Parathyroid adenoma (tissue), 2 donors: ENCODE measurements at regions not wholly inside any gene's neighbourhood (a gene's known extent, or its start where the extent isn't known, plus 50 kb on each side); places are given as distances from the start of the nearest gene placed in this dataset.

Experiments used
- H2AFZ ChIP-seq: fragments of 300-600 bp; sonication (generic); one replicate; pipeline ENCODE4 v1.7.0; 2017; ENCODE audit warnings: antibody characterized with exemption, mild to moderate bottlenecking
- H3K27ac ChIP-seq: fragments of 300-600 bp; sonication (generic); one replicate; pipeline ENCODE4 v1.7.0; 2017
- H3K27me3 ChIP-seq: fragments of 300-600 bp; sonication (generic); one replicate; pipeline ENCODE4 v1.7.0; 2017; ENCODE audit warnings: low read length; ENCODE audit not compliant: control insufficient read depth, insufficient read depth
- H3K36me3 ChIP-seq: fragments of 300-600 bp; sonication (generic); one replicate; pipeline ENCODE4 v1.7.0; 2017; ENCODE audit warnings: low read length; ENCODE audit not compliant: control insufficient read depth, insufficient read depth
- H3K4me1 ChIP-seq: fragments of 300-600 bp; sonication (generic); one replicate; pipeline ENCODE4 v1.7.0; 2017; ENCODE audit warnings: control low read depth
- H3K4me2 ChIP-seq: fragments of 300-600 bp; sonication (generic); one replicate; pipeline ENCODE4 v1.7.0; 2017; ENCODE audit warnings: low read length
- H3K4me3 ChIP-seq: fragments of 300-600 bp; sonication (generic); one replicate; pipeline ENCODE4 v1.7.0; 2017; ENCODE audit warnings: low read depth, low read length
- H3K79me2 ChIP-seq: fragments of 300-600 bp; sonication (generic); one replicate; pipeline ENCODE4 v1.7.0; 2017; ENCODE audit warnings: control low read depth
- H3K9ac ChIP-seq: fragments of 300-600 bp; sonication (generic); one replicate; pipeline ENCODE4 v1.7.0; 2017; ENCODE audit warnings: mild to moderate bottlenecking
- H3K9me3 ChIP-seq: fragments of 300-600 bp; sonication (generic); one replicate; pipeline ENCODE4 v1.7.0; 2017; ENCODE audit warnings: low read length; ENCODE audit not compliant: control insufficient read depth
- TF ChIP-seq, protein P1 (sequence below): fragments of 300-600 bp; sonication (generic); IDR thresholded peaks from one replicate; pipeline ENCODE4 v1.7.0; 2017; ENCODE audit warnings: antibody characterized with exemption, mild to moderate bottlenecking
- donor health status: primary hyperparathyroidism.

DNA sequence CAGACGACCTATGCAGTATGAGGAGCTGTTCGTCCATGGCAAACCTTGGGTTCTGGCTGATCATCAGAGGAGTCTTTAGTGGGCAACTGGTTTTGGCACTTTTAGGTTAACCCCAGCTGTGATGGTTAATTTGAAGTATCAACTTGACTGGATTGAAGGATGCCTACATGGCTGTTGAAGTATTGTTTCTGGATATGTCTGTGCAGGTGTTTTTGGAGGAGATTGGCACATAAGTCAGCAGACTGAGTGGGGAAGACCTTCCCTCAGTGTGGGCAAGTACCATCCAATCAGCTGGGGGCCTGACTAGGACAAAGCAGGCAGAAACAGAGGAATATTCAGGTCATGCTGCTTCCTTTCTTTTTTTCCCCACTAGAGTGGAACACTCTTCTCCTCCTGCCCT, 284.1 kb downstream of the NFKBIZ start:
- Histone ChIP-seq H3K27ac (no peak overlapping the region), H3K4me3 (no peak overlapping the region), H3K36me3 (no peaks in the 10 kb centered on the region), H3K4me1 (no peaks in the 10 kb centered on the region), H3K4me2 (no peak overlapping the region), H3K9ac (no peak overlapping the region), H3K79me2 (no peaks in the 10 kb centered on the region), H2AFZ (no peak overlapping the region), H3K9me3 (no peaks in the 10 kb centered on the region), H3K27me3 (no peaks in the 10 kb centered on the region)
- TF ChIP-seq, protein P1, sequence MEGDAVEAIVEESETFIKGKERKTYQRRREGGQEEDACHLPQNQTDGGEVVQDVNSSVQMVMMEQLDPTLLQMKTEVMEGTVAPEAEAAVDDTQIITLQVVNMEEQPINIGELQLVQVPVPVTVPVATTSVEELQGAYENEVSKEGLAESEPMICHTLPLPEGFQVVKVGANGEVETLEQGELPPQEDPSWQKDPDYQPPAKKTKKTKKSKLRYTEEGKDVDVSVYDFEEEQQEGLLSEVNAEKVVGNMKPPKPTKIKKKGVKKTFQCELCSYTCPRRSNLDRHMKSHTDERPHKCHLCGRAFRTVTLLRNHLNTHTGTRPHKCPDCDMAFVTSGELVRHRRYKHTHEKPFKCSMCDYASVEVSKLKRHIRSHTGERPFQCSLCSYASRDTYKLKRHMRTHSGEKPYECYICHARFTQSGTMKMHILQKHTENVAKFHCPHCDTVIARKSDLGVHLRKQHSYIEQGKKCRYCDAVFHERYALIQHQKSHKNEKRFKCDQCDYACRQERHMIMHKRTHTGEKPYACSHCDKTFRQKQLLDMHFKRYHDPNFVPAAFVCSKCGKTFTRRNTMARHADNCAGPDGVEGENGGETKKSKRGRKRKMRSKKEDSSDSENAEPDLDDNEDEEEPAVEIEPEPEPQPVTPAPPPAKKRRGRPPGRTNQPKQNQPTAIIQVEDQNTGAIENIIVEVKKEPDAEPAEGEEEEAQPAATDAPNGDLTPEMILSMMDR: no peak

DNA sequence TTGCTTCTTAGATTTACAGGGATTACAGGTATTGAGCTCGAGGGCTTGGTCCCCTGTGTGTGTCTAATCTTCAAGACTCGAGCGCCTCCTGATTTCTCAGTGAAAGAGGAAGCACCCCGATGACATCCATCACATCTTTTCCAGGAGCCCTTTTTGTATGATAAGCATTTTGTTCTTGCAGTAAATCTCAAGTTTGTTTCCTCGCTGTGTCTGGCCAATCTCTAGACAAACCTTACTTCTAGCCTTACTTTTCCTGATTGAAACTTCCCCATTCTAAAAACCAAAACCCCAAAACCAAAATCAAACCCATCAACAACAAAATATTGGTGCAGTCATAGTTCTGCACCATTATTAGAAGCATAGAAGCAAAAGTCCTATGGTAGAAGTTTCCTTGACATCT, 286.0 kb downstream of the NFKBIZ start:
- Histone ChIP-seq H3K36me3 (no peaks in the 10 kb centered on the region), H3K9me3 (no peaks in the 10 kb centered on the region), H3K79me2 (no peaks in the 10 kb centered on the region), H2AFZ (no peak overlapping the region), H3K9ac (no peak overlapping the region), H3K4me3 (no peak overlapping the region), H3K27ac (no peak overlapping the region), H3K27me3 (no peaks in the 10 kb centered on the region), H3K4me2 (no peak overlapping the region), H3K4me1 (no peaks in the 10 kb centered on the region)
- TF ChIP-seq, protein P1: no peak

DNA sequence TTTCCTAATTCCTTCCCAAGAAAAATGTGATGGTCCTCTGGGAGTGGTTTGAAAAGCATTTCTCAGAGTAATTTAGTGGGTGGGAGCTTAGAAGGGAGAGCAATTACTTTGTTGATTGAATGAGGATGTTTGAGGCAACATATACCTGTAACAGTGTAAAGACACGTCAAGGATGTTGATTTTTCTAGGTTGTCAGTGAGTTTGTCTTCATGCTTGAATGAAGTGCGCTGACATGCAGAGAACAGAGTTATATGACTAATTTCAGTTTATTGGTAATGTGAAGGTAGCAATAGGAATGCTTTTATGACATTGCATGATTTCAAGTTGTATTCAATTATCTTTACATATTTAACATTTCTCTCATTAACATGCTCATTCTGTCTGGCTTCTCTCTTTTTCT, 286.9 kb downstream of the NFKBIZ start:
- Histone ChIP-seq H3K79me2 (no peaks in the 10 kb centered on the region), H3K36me3 (no peaks in the 10 kb centered on the region), H3K4me1 (no peaks in the 10 kb centered on the region), H3K27ac (no peak overlapping the region), H3K27me3 (no peaks in the 10 kb centered on the region), H3K4me3 (no peak overlapping the region), H2AFZ (no peak overlapping the region), H3K4me2 (no peak overlapping the region), H3K9me3 (no peaks in the 10 kb centered on the region), H3K9ac (no peak overlapping the region)
- TF ChIP-seq, protein P1: no peak

DNA sequence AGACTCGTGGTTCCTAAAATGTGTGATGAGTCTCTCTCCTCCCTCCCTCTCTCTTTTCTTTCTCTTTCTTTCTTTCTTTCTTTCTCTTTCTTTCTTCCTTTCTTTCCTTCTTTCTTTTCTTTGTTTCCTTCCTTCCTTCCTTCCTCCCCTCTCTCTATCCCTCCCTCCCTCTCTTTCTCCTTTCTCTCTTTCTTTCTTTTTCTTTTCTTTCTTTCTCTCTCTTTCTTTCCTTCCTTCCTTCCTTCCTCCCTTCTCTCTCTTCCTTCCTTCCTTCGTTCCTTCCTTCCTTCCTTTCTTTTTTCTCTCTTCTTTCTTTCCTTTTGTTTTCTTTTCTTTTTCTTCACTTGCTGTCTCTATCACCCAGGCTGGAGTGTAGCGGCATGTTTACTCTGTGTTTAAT, 290.8 kb downstream of the NFKBIZ start:
- Histone ChIP-seq H3K4me1 (no peaks in the 10 kb centered on the region), H3K27ac (no peak overlapping the region), H2AFZ (no peak overlapping the region), H3K9me3 (no peaks in the 10 kb centered on the region), H3K79me2 (no peaks in the 10 kb centered on the region), H3K4me3 (no peak overlapping the region), H3K9ac (no peak overlapping the region), H3K36me3 (no peaks in the 10 kb centered on the region), H3K4me2 (no peak overlapping the region), H3K27me3 (no peaks in the 10 kb centered on the region)
- TF ChIP-seq, protein P1: no peak

DNA sequence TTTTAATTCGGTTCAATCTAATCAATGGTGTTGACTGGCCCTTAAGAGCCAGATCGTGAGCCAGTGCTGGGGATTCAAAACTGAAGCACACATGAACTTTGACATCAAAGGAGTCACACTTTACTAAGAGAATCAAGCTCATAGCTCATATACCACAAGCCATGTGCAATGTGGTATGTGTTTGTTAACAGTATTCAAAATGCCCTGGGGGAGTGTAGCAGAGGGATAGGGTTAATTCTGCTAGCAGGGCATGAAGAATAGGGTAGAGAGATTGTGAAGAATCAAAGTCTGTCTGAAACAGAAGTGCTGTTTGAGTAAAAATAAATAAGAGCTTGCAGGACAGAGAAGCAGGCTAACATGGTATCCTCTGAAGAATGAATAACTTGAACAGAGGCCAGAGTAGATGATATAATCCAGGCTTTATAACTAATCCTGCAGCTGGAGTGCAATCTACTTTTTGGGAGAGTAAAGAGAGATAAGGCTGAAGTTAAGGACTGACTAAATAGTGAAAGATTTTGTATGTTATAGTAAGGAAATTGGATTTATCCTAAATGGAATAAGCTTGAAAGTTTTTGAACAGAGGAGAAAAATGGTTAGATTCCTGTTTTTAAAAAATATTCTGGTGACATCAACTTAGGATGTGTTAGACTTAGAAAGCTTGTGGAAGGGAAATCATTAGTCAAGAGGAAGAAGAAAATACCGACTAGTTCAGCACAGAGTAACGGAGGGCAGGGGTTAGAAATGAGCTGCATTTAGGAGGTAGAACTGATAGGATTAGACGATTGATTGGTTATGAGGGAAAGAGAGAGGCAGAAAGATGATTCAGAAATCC, 292.0 kb downstream of the NFKBIZ start:
- Histone ChIP-seq H2AFZ (no peak overlapping the region), H3K9me3 (no peaks in the 10 kb centered on the region), H3K4me1 (no peaks in the 10 kb centered on the region), H3K4me2 (no peak overlapping the region), H3K9ac (no peak overlapping the region), H3K27me3 (no peaks in the 10 kb centered on the region), H3K36me3 (no peaks in the 10 kb centered on the region), H3K79me2 (no peaks in the 10 kb centered on the region), H3K4me3 (no peak overlapping the region), H3K27ac (no peak overlapping the region)
- TF ChIP-seq, protein P1: no peak
